ENCODE measurements at regions not wholly inside any gene's neighbourhood (a gene's known extent, or its start where the extent isn't known, plus 50 kb on each side); places are given as distances from the start of the nearest gene placed in this dataset.
A peak's percentile ranks its signal among the peaks of the same experiment; 100 is the strongest.

DNA sequence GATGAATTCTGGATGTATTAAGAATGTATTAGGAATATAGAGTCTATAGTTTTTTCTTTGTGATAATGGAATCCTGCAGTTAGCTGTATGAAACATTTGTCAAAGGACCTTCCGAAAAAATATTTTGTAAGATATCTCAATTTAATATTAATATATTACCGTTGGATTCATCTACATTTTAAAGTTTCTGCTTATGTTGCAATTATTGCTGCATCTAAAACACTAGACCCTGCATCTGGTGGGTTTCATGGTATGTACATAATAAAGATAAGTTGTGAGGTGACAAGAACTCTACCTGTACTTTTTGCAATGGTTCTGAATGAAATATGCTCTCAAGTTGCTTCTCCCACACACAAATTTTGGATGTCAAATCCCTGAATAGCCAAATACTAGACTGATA, 565.9 kb upstream of the FBXO33 start:
- DNase-seq (ENCODE audit: insufficient read length, low spot score): no peak
- TF ChIP-seq CTCF (IDR thresholded peaks at IDR 0.05; ENCODE audit: insufficient read depth, missing control alignments): no peak
- FAIRE-seq: no peak

- no peak for TF ChIP-seq CTCF (IDR thresholded peaks at IDR 0.05; ENCODE audit: insufficient read depth, missing control alignments)
- DNase-seq (ENCODE audit: insufficient read length, low spot score): no peak
- no peak for FAIRE-seq
Observed at GRCh38 chr14:39991041-39991440, 558.8 kb upstream of the FBXO33 start.

GRCh38 chr14:39988939-39989338, 556.7 kb upstream of the FBXO33 start:
- no peak for DNase-seq (ENCODE audit: insufficient read length, low spot score)
- peak; percentile 93 for FAIRE-seq

GRCh38 chr14:39984323-39984722, 552.1 kb upstream of the FBXO33 start:
- no peak for TF ChIP-seq CTCF (IDR thresholded peaks at IDR 0.05; ENCODE audit: insufficient read depth, missing control alignments)
- FAIRE-seq (no peak), DNase-seq (ENCODE audit: insufficient read length, low spot score) (no peak)

More at GRCh38 chr14:39988939-39989338, 556.7 kb upstream of the FBXO33 start:
- peak; percentile 92 for TF ChIP-seq CTCF (IDR thresholded peaks at IDR 0.05; ENCODE audit: insufficient read depth, missing control alignments)

- DNase-seq (ENCODE audit: insufficient read length, low spot score) (no peak), FAIRE-seq (no peak)
- TF ChIP-seq CTCF (IDR thresholded peaks at IDR 0.05; ENCODE audit: insufficient read depth, missing control alignments): no peak
Observed at GRCh38 chr14:39977198-39977597, 545.0 kb upstream of the FBXO33 start.

- TF ChIP-seq CTCF (IDR thresholded peaks at IDR 0.05; ENCODE audit: insufficient read depth, missing control alignments): no peak
- FAIRE-seq (no peak), DNase-seq (ENCODE audit: insufficient read length, low spot score) (no peak)
Observed at GRCh38 chr14:39974036-39974435, 541.8 kb upstream of the FBXO33 start.

- FAIRE-seq (no peak), DNase-seq (ENCODE audit: insufficient read length, low spot score) (no peak)
- TF ChIP-seq CTCF (IDR thresholded peaks at IDR 0.05; ENCODE audit: insufficient read depth, missing control alignments): no peak
Observed at GRCh38 chr14:39972704-39973103, 540.5 kb upstream of the FBXO33 start.
